ENCODE measurements at regions not wholly inside any gene's neighbourhood (a gene's known extent, or its start where the extent isn't known, plus 50 kb on each side); places are given as distances from the start of the nearest gene placed in this dataset.
"Not testable (repeated sequence)": the region's sequence is repeated elsewhere in the genome, so short reads cannot be mapped to it uniquely, and the experiment has no call there.

GRCh38 chr13:81247711-81248110, 906.8 kb upstream of the SPRY2 start:
- TF ChIP-seq POLR2AphosphoS5 (IDR thresholded peaks at IDR 0.05; ENCODE audit: low read depth) = no peak
- Histone ChIP-seq H3K27me3 (ENCODE audit: insufficient read depth, poor library complexity, severe bottlenecking) (no peaks in the 10 kb centered on the region), H3K27ac (replicated peaks) (no peak overlapping the region), H3K4me3 (replicated peaks; ENCODE audit: insufficient read depth, low read length) (no peak overlapping the region)
- no peak for DNase-seq (ENCODE audit: low read depth in 1 of 2, low spot score in 1 of 2)

- Histone ChIP-seq H3K27me3 (ENCODE audit: insufficient read depth, poor library complexity, severe bottlenecking) (no peaks in the 10 kb centered on the region), H3K27ac (replicated peaks) (no peak overlapping the region), H3K4me3 (replicated peaks; ENCODE audit: insufficient read depth, low read length) (no peak overlapping the region)
- no peak for DNase-seq (ENCODE audit: low read depth in 1 of 2, low spot score in 1 of 2)
- TF ChIP-seq SPI1 (IDR thresholded peaks at IDR 0.05; ENCODE audit: borderline replicate concordance, low read depth) (no peak), REST (IDR thresholded peaks at IDR 0.05; ENCODE audit: insufficient replicate concordance, low read depth) (no peak), CTCF (IDR thresholded peaks at IDR 0.05; ENCODE audit: insufficient read depth, low read length) (no peak), POLR2AphosphoS5 (IDR thresholded peaks at IDR 0.05; ENCODE audit: low read depth) (no peak), GABPA (IDR thresholded peaks at IDR 0.05; ENCODE audit: low read depth) (no peak)
These were observed 905.6 kb upstream of the SPRY2 start for GRCh38 chr13:81246556-81246955.

- no peak for TF ChIP-seq POLR2AphosphoS5 (IDR thresholded peaks at IDR 0.05; ENCODE audit: low read depth)
- no peak for TF ChIP-seq REST (IDR thresholded peaks at IDR 0.05; ENCODE audit: insufficient replicate concordance, low read depth)
- no peak for TF ChIP-seq GABPA (IDR thresholded peaks at IDR 0.05; ENCODE audit: low read depth)
- no peak for TF ChIP-seq CTCF (IDR thresholded peaks at IDR 0.05; ENCODE audit: insufficient read depth, low read length)
- TF ChIP-seq SPI1 (IDR thresholded peaks at IDR 0.05; ENCODE audit: borderline replicate concordance, low read depth) = no peak
- no peak for DNase-seq (ENCODE audit: low read depth in 1 of 2, low spot score in 1 of 2)
These were observed 903.1 kb upstream of the SPRY2 start for GRCh38 chr13:81244011-81244410.

GRCh38 chr13:81230386-81230785, 889.5 kb upstream of the SPRY2 start:
- no peak overlapping the region for H3K4me3 ChIP-seq (replicated peaks; ENCODE audit: insufficient read depth, low read length)
- H3K27me3 ChIP-seq (ENCODE audit: insufficient read depth, poor library complexity, severe bottlenecking) = no peaks in the 10 kb centered on the region
- TF ChIP-seq GABPA (IDR thresholded peaks at IDR 0.05; ENCODE audit: low read depth) (no peak), SPI1 (IDR thresholded peaks at IDR 0.05; ENCODE audit: borderline replicate concordance, low read depth) (no peak)
- H3K27ac ChIP-seq (replicated peaks) = no peak overlapping the region
- DNase-seq (ENCODE audit: low read depth in 1 of 2, low spot score in 1 of 2) = no peak

More at GRCh38 chr13:81244011-81244410, 903.1 kb upstream of the SPRY2 start:
- Histone ChIP-seq H3K27me3 (ENCODE audit: insufficient read depth, poor library complexity, severe bottlenecking) (no peaks in the 10 kb centered on the region), H3K27ac (replicated peaks) (no peak overlapping the region), H3K4me3 (replicated peaks; ENCODE audit: insufficient read depth, low read length) (no peak overlapping the region)

- H3K27me3 ChIP-seq (ENCODE audit: insufficient read depth, poor library complexity, severe bottlenecking); H3K27ac ChIP-seq (replicated peaks); H3K4me3 ChIP-seq (replicated peaks; ENCODE audit: insufficient read depth, low read length); DNase-seq (ENCODE audit: low read depth in 1 of 2, low spot score in 1 of 2): not testable (repeated sequence)
These were observed 885.9 kb upstream of the SPRY2 start for GRCh38 chr13:81226830-81227229.

All from HL-60 (cell line).